ENCODE measurements at regions not wholly inside any gene's neighbourhood (a gene's known extent, or its start where the extent isn't known, plus 50 kb on each side); places are given as distances from the start of the nearest gene placed in this dataset.

DNA sequence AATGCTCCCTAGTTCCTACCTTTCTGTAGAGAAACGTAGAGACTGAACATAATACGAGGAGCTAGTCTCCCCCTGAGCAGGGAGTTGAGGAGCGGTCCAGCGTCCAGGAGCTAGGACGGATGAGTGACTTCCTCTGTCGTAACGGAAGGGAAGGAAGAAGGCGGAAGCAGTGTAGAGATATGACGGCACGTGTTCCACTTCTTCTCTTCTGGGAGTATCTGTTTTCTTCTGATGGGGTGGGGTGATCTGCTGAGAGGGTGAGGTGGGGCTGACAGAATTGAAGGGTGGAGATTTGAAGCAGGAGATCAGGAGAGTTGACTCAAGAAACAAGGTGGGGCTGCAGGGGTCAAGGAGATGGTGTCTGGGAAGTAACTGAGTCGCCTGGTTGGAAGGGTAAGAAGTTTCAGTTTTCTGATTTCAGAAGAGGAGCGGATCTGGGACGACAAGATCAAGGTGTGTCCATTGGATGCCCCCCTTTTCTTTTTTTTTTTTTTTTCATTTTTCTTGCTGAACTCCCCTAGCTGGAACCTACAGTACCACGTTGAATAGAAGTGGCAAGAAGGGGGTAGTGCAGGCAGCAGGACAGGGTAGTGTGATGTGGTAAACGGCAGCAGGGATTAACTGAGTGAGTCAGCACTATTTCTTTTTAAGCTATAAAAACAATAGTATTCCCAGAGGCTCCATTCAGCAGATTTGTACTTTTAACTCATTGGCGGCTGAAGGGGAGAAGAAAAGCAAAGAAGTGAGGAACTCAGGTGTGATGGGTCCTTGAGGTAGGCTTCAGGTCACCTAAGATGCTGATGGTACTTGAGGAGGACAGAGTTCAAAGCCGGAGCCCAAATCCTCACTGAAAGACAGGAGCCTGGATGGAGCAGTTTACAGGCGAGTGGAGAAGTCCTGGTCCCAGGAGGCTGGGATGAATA lies 50.8 kb upstream of the SETD7 start:
- no peaks in the 10 kb centered on the region for H3K36me3 ChIP-seq (replicated peaks; ENCODE audit: insufficient read depth, low read length)
- no peaks in the 10 kb centered on the region for H4K20me1 ChIP-seq (ENCODE audit: insufficient read depth, low read length)
- H3K4me1 ChIP-seq (ENCODE audit: low read length), result peaks cover 23% of the 10 kb centered on the region
- peak; percentile 45 for DNase-seq
- TF ChIP-seq EZH2 (optimal IDR thresholded peaks at IDR 0.05; ENCODE audit: low read depth, low read length) (no peak), CTCF (IDR thresholded peaks at IDR 0.05; ENCODE audit: low read length) (peak; percentile 15; the same call in 1 of the 2 replicates)
- H3K27me3 ChIP-seq (replicated peaks; ENCODE audit: insufficient read depth, low read length), result no peaks in the 10 kb centered on the region
- no peak overlapping the region for H3K9ac ChIP-seq (ENCODE audit: low read length)
- H3K4me2 ChIP-seq (ENCODE audit: low read depth, low read length), result peak overlapping the region; percentile 60
- peaks cover 6% of the 10 kb centered on the region; the same call in 1 of the 2 replicates for H3F3A ChIP-seq (ENCODE audit: insufficient read depth, low read length)
- peak overlapping the region; percentile 41 for H3K4me3 ChIP-seq (ENCODE audit: low read length)
- H3K27ac ChIP-seq (ENCODE audit: low read length), result no peak overlapping the region
- peak overlapping the region; percentile 75 for H2AFZ ChIP-seq (ENCODE audit: low read length)
- H3K79me2 ChIP-seq (ENCODE audit: low read length), result no peaks in the 10 kb centered on the region
- no peaks in the 10 kb centered on the region for H3K9me2 ChIP-seq (replicated peaks; ENCODE audit: insufficient read depth, low read length)
- no peaks in the 10 kb centered on the region for H3K9me3 ChIP-seq (replicated peaks; ENCODE audit: insufficient read depth, low read length)

- Histone ChIP-seq H4K20me1 (ENCODE audit: insufficient read depth, low read length) (no peaks in the 10 kb centered on the region), H3K9me3 (replicated peaks; ENCODE audit: insufficient read depth, low read length) (no peaks in the 10 kb centered on the region), H2AFZ (ENCODE audit: low read length) (peak overlapping the region; percentile 75), H3K4me1 (ENCODE audit: low read length) (peaks cover 23% of the 10 kb centered on the region), H3K79me2 (ENCODE audit: low read length) (no peaks in the 10 kb centered on the region), H3K4me3 (ENCODE audit: low read length) (peak overlapping the region; percentile 41), H3K9me2 (replicated peaks; ENCODE audit: insufficient read depth, low read length) (no peaks in the 10 kb centered on the region), H3K9ac (ENCODE audit: low read length) (no peak overlapping the region), H3F3A (ENCODE audit: insufficient read depth, low read length) (peaks cover 6% of the 10 kb centered on the region; the same call in 1 of the 2 replicates), H3K27ac (ENCODE audit: low read length) (no peak overlapping the region), H3K27me3 (replicated peaks; ENCODE audit: insufficient read depth, low read length) (no peaks in the 10 kb centered on the region), H3K4me2 (ENCODE audit: low read depth, low read length) (peak overlapping the region; percentile 60; the same call in 1 of the 2 replicates), H3K36me3 (replicated peaks; ENCODE audit: insufficient read depth, low read length) (no peaks in the 10 kb centered on the region)
- no peak for TF ChIP-seq EZH2 (optimal IDR thresholded peaks at IDR 0.05; ENCODE audit: low read depth, low read length)
- no peak for TF ChIP-seq CTCF (IDR thresholded peaks at IDR 0.05; ENCODE audit: low read length)
- TF ChIP-seq EZH2phosphoT487 (IDR thresholded peaks at IDR 0.05; ENCODE audit: low read length), result no peak
- no peak for DNase-seq
Observed at GRCh38 chr4:139606103-139606502, 50.1 kb upstream of the SETD7 start.
